ENCODE measurements at regions not wholly inside any gene's neighbourhood (a gene's known extent, or its start where the extent isn't known, plus 50 kb on each side); places are given as distances from the start of the nearest gene placed in this dataset.

DNA sequence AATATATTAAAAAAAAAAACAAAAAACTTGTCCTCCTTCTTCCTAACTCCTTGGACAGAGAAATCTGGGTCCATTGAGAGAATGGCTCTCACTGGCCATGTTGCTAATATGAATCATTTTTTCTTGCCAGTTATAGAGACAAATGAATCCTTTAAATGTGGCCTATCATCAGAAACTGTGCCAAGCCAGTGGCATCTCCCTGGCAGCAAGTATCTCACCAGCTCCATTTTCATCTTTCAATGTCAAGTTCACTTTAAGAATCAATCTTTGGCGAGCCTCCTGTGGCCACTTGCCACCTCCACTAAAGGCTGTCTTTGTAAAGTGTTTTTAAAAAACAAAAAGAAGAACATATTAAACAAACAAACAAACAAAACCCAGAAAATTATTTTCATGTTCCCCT, 202.5 kb downstream of the TUSC7 start:
- no peak for TF ChIP-seq POLR2AphosphoS5 (IDR thresholded peaks at IDR 0.05)
- TF ChIP-seq, protein P1, sequence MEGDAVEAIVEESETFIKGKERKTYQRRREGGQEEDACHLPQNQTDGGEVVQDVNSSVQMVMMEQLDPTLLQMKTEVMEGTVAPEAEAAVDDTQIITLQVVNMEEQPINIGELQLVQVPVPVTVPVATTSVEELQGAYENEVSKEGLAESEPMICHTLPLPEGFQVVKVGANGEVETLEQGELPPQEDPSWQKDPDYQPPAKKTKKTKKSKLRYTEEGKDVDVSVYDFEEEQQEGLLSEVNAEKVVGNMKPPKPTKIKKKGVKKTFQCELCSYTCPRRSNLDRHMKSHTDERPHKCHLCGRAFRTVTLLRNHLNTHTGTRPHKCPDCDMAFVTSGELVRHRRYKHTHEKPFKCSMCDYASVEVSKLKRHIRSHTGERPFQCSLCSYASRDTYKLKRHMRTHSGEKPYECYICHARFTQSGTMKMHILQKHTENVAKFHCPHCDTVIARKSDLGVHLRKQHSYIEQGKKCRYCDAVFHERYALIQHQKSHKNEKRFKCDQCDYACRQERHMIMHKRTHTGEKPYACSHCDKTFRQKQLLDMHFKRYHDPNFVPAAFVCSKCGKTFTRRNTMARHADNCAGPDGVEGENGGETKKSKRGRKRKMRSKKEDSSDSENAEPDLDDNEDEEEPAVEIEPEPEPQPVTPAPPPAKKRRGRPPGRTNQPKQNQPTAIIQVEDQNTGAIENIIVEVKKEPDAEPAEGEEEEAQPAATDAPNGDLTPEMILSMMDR (IDR thresholded peaks at IDR 0.05) = no peak

Data from prostate gland (tissue), 2 donors.